GM18517 (cell line): ENCODE measurements at regions not wholly inside any gene's neighbourhood (a gene's known extent, or its start where the extent isn't known, plus 50 kb on each side); places are given as distances from the start of the nearest gene placed in this dataset.
A peak's percentile ranks its signal among the peaks of the same experiment; 100 is the strongest.
"Not testable (repeated sequence)": the region's sequence is repeated elsewhere in the genome, so short reads cannot be mapped to it uniquely, and the experiment has no call there.

Experiments used
- ATAC-seq: cut with Tn5 transposase; IDR thresholded peaks from one replicate; pipeline ENCODE4 v1.9.1; 2021; ENCODE audit warnings: mild to moderate bottlenecking, moderate library complexity; ENCODE audit not compliant: unreplicated experiment

GRCh38 chr2:194870974-194871535, 786.0 kb upstream of the SLC39A10 start:
- ATAC-seq: no peak

GRCh38 chr2:194867328-194867727, 789.7 kb upstream of the SLC39A10 start:
- ATAC-seq: peak; percentile 56

GRCh38 chr2:194854941-194855340, 802.1 kb upstream of the SLC39A10 start:
- ATAC-seq: no peak

- no peak for ATAC-seq
Measured at GRCh38 chr2:194842871-194843270, 814.2 kb upstream of the SLC39A10 start.

- ATAC-seq: not testable (repeated sequence)
Measured at GRCh38 chr2:194834371-194834770, 822.7 kb upstream of the SLC39A10 start.

- ATAC-seq: no peak
Measured at GRCh38 chr2:194826241-194826640, 830.8 kb upstream of the SLC39A10 start.

- ATAC-seq: no peak
Measured at GRCh38 chr2:194824450-194824849, 832.6 kb upstream of the SLC39A10 start.

- ATAC-seq: no peak
Measured at GRCh38 chr2:194822657-194823056, 834.4 kb upstream of the SLC39A10 start.

GRCh38 chr2:194822097-194822496, 834.9 kb upstream of the SLC39A10 start:
- no peak for ATAC-seq

GRCh38 chr2:194819367-194819766, 837.7 kb upstream of the SLC39A10 start:
- ATAC-seq: no peak

GRCh38 chr2:194815475-194815874, 841.6 kb upstream of the SLC39A10 start:
- ATAC-seq: no peak

- no peak for ATAC-seq
Measured at GRCh38 chr2:194802589-194802988, 854.4 kb upstream of the SLC39A10 start.

GRCh38 chr2:194787071-194787470, 870.0 kb upstream of the SLC39A10 start:
- ATAC-seq: not testable (repeated sequence)

GRCh38 chr2:194771394-194771793, 885.6 kb upstream of the SLC39A10 start:
- not testable (repeated sequence) for ATAC-seq

GRCh38 chr2:194769030-194769429, 888.0 kb upstream of the SLC39A10 start:
- ATAC-seq: no peak

- no peak for ATAC-seq
Measured at GRCh38 chr2:194765723-194766122, 891.3 kb upstream of the SLC39A10 start.

- no peak for ATAC-seq
Measured at GRCh38 chr2:194750926-194751325, 906.1 kb upstream of the SLC39A10 start.

GRCh38 chr2:194745557-194746146, 911.4 kb upstream of the SLC39A10 start:
- ATAC-seq: no peak

- ATAC-seq: no peak
Measured at GRCh38 chr2:194742706-194743105, 914.3 kb upstream of the SLC39A10 start.

- no peak for ATAC-seq
Measured at GRCh38 chr2:194739217-194739616, 917.8 kb upstream of the SLC39A10 start.

- ATAC-seq: no peak
Measured at GRCh38 chr2:194735837-194736542, 921.0 kb upstream of the SLC39A10 start.

- ATAC-seq: no peak
Measured at GRCh38 chr2:194730266-194730665, 926.8 kb upstream of the SLC39A10 start.
